ENCODE measurements at regions not wholly inside any gene's neighbourhood (a gene's known extent, or its start where the extent isn't known, plus 50 kb on each side); places are given as distances from the start of the nearest gene placed in this dataset.

DNA sequence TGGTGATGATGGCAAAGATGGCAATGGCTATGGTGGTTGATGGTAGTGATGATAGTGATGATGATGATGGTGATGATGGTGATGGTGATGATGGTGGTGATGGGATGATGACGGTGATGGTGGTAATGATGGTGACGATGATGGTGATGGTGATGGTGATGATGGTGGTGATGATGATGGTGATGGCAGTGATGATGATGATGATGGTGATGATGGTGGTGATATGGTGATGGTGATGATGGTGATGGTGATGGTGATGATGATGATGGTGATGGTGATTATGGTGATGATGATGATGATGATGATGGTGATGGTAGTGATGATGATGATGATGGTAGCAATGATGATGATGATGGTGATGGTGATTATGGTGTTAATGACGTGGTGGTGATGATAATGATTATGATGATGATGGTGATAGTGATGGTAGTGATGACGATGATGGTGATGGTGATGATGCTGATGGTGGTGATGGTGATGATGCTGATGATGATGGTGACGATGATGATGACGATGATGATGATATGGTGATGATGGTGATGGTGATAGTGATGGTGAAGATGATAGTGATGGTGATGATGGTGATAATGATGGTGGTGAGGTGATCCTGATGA is 232.1 kb downstream of the BRD1 start:
- DNase-seq (ENCODE audit: low read depth), result no peak
- TF ChIP-seq MYC (IDR thresholded peaks at IDR 0.05; ENCODE audit: low read depth, low read length) (no peak), POLR2A (IDR thresholded peaks at IDR 0.05; ENCODE audit: extremely low read depth, insufficient read length) (no peak)
- TF ChIP-seq, protein P1, sequence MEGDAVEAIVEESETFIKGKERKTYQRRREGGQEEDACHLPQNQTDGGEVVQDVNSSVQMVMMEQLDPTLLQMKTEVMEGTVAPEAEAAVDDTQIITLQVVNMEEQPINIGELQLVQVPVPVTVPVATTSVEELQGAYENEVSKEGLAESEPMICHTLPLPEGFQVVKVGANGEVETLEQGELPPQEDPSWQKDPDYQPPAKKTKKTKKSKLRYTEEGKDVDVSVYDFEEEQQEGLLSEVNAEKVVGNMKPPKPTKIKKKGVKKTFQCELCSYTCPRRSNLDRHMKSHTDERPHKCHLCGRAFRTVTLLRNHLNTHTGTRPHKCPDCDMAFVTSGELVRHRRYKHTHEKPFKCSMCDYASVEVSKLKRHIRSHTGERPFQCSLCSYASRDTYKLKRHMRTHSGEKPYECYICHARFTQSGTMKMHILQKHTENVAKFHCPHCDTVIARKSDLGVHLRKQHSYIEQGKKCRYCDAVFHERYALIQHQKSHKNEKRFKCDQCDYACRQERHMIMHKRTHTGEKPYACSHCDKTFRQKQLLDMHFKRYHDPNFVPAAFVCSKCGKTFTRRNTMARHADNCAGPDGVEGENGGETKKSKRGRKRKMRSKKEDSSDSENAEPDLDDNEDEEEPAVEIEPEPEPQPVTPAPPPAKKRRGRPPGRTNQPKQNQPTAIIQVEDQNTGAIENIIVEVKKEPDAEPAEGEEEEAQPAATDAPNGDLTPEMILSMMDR (IDR thresholded peaks at IDR 0.05; ENCODE audit: low read depth, low read length), result no peak
- TF ChIP-seq, protein P2, sequence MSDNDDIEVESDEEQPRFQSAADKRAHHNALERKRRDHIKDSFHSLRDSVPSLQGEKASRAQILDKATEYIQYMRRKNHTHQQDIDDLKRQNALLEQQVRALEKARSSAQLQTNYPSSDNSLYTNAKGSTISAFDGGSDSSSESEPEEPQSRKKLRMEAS (IDR thresholded peaks at IDR 0.05; ENCODE audit: low read depth, low read length), result no peak
- no peak overlapping the region for H3K4me3 ChIP-seq (ENCODE audit: low read depth, low read length)

DNA sequence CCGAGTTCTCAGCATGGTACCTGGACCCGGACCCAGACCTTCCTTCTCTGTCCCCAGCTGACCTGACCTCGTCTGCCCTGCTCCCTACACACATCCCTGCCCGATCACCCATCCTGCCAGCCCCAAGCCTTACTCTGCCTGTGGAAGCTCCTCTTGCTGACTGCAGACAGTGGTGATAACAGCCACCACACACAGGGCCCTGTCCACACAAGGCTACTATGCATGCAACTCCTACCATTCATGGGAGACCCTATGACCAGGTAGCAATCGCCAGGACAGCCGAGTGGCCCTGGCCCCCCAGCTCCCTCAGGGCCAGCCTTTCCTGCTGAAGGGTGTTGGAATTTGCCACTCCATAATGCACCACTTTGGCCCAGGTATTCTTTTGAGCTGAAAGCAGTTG is 233.6 kb downstream of the BRD1 start:
- TF ChIP-seq, protein P1 (IDR thresholded peaks at IDR 0.05; ENCODE audit: low read depth, low read length), result no peak
- TF ChIP-seq POLR2A (IDR thresholded peaks at IDR 0.05; ENCODE audit: extremely low read depth, insufficient read length), result no peak
- no peak for DNase-seq (ENCODE audit: low read depth)

DNA sequence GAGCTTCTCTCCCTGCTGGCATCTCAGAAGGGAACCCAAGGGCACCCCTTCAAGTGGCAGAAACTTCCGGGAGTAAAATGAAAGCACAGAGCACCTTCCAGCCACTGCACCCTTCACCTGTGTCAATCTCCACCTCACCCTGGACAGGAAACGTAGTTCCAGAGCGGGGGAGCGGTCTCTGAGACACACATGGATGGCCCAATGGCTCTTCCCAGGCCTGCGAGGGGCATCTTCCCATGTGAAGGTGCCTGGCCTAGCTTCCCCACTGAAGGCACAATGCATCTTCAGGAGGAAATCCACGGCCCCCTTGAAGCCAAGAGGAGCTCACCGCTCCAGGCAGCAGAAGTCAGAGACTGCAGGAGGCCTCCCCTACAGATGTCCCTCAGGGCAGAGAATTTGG is 234.2 kb downstream of the BRD1 start:
- no peak for DNase-seq (ENCODE audit: low read depth)
- no peak overlapping the region for H3K4me3 ChIP-seq (ENCODE audit: low read depth, low read length)
- TF ChIP-seq, protein P2 (IDR thresholded peaks at IDR 0.05; ENCODE audit: low read depth, low read length), result no peak

More for the DNA sequence above, 233.6 kb downstream of the BRD1 start:
- H3K4me3 ChIP-seq (ENCODE audit: low read depth, low read length), result no peak overlapping the region

DNA sequence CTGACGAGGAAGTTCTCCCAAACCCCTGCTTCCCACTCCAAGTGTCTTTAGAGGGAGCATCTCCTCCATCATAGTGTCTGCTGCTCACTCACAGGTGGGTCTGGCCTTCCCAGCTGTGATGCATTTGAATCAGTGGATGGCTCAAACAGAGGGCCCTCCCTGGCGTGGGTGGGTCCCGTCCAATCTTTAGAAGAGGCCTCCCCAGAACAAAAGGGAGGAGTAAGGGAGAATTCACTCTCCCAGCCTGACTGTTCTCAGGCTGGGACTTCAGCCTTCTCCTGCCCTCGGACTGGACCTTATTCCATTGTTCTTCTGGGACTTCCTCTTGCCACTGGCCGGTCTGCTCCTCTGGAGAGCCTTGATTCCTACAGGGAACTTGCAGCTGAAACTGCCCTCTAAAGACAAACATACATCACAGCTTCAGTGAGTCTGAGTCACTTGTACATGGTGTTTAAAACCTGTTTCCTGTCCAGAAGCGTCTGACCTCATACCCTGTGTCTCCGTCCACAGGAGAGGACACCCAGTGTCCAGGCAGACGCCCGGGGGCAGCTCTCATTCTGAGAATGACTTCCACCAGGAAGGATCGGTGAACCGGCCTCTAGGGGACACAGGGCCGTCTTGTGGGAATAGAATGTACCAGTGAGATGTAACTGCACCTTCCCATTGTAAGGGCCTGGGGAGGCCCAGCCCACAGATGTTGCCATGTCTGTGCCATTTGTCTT is 234.7 kb downstream of the BRD1 start:
- TF ChIP-seq POLR2A (IDR thresholded peaks at IDR 0.05; ENCODE audit: extremely low read depth, insufficient read length), result no peak
- H3K4me3 ChIP-seq (ENCODE audit: low read depth, low read length), result no peak overlapping the region
- no peak for DNase-seq (ENCODE audit: low read depth)

DNA sequence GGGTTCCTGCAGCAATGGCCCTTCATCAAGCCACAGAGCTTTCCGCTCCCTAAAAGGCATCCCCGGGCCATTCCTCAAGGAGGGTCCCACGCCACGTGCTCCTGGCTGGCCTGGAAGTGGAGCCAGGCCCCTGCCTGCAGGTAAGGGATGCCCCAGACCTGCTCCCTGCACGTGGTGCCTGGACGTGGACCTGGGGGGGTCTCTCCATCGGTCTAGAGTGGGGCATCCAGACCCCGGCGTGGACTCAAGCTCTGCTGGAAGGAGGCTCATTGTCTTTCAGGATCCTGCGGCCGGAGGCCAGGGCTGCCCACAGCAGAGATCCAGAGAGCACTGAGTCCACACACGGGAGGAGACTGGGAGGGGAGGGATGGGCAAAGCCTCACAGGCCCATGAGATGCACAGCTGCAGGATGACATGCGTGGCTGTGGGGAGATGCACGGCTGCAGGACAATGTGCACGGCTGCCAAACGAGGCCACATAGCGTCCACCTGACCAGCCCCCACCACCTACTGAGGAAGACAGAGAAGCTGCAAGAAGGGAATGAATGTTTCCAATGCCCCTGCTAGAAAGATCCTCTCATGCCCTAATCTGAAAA is 236.7 kb downstream of the BRD1 start:
- TF ChIP-seq POLR2A (IDR thresholded peaks at IDR 0.05; ENCODE audit: extremely low read depth, insufficient read length) (no peak), MYC (IDR thresholded peaks at IDR 0.05; ENCODE audit: low read depth, low read length) (no peak)
- TF ChIP-seq, protein P1 (IDR thresholded peaks at IDR 0.05; ENCODE audit: low read depth, low read length), result no peak
- TF ChIP-seq, protein P2 (IDR thresholded peaks at IDR 0.05; ENCODE audit: low read depth, low read length), result no peak
- H3K4me3 ChIP-seq (ENCODE audit: low read depth, low read length), result no peak overlapping the region

DNA sequence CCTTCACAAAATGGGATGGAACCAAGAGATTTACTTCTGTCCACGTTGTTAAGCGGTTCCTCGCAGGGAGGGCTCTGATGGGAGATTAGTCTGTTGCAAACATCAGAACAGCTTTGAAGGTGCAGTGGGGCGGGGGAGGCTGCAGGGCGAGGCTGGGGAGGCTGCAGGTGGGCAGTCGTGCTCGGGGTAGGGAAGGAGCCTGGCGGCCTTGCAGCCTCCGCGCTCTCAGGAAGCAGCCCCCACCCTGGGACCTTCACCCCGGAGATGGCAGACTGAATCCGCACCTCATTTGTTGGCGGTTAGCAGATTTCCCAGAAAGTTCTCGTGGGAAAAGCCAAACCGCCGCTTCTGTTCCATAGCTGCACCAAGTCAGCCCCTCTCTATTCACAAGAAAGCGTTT is 237.3 kb downstream of the BRD1 start:
- TF ChIP-seq, protein P1 (IDR thresholded peaks at IDR 0.05; ENCODE audit: low read depth, low read length), result no peak
- TF ChIP-seq MYC (IDR thresholded peaks at IDR 0.05; ENCODE audit: low read depth, low read length) (no peak), POLR2A (IDR thresholded peaks at IDR 0.05; ENCODE audit: extremely low read depth, insufficient read length) (no peak)
- TF ChIP-seq, protein P2 (IDR thresholded peaks at IDR 0.05; ENCODE audit: low read depth, low read length), result no peak
- DNase-seq (ENCODE audit: low read depth), result no peak
- H3K4me3 ChIP-seq (ENCODE audit: low read depth, low read length), result no peak overlapping the region

More for the DNA sequence above, 236.7 kb downstream of the BRD1 start:
- DNase-seq (ENCODE audit: low read depth), result no peak

Measured in NB4 (cell line).